ENCODE measurements at regions not wholly inside any gene's neighbourhood (a gene's known extent, or its start where the extent isn't known, plus 50 kb on each side); places are given as distances from the start of the nearest gene placed in this dataset.

GRCh38 chr3:20822251-20822650, 636.2 kb upstream of the SGO1 start:
- TF ChIP-seq, protein P1, sequence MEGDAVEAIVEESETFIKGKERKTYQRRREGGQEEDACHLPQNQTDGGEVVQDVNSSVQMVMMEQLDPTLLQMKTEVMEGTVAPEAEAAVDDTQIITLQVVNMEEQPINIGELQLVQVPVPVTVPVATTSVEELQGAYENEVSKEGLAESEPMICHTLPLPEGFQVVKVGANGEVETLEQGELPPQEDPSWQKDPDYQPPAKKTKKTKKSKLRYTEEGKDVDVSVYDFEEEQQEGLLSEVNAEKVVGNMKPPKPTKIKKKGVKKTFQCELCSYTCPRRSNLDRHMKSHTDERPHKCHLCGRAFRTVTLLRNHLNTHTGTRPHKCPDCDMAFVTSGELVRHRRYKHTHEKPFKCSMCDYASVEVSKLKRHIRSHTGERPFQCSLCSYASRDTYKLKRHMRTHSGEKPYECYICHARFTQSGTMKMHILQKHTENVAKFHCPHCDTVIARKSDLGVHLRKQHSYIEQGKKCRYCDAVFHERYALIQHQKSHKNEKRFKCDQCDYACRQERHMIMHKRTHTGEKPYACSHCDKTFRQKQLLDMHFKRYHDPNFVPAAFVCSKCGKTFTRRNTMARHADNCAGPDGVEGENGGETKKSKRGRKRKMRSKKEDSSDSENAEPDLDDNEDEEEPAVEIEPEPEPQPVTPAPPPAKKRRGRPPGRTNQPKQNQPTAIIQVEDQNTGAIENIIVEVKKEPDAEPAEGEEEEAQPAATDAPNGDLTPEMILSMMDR (conservative IDR thresholded peaks at IDR 0.05 in 1 of 2, IDR thresholded peaks at IDR 0.05 in 1 of 2; ENCODE audit: extremely low read depth in 1 of 2, insufficient read depth in 1 of 2, low read depth in 1 of 2, low read length in 2 of 2), result no peak
- TF ChIP-seq EZH2 (IDR thresholded peaks at IDR 0.05; ENCODE audit: borderline replicate concordance, low read length), result no peak

Measured in mammary epithelial cell (primary cell).